Colon (tissue), 2 donors: ENCODE measurements at regions not wholly inside any gene's neighbourhood (a gene's known extent, or its start where the extent isn't known, plus 50 kb on each side); places are given as distances from the start of the nearest gene placed in this dataset.

Experiments
- FAIRE-seq: peaks from 2 replicates; lab custom pipeline; 2012; peaks lifted over from hg19 to GRCh38; lab: Jason Lieb, UNC
- donor health status: control.
- donor health status: control.

GRCh38 chr2:4862031-4862430 is 830.2 kb upstream of the SOX11 start:
- no peak for FAIRE-seq

GRCh38 chr2:4866198-4866597 is 826.0 kb upstream of the SOX11 start:
- no peak for FAIRE-seq

GRCh38 chr2:4868466-4868865 is 823.7 kb upstream of the SOX11 start:
- no peak for FAIRE-seq

- FAIRE-seq = no peak
Measured at GRCh38 chr2:4869154-4869553, 823.0 kb upstream of the SOX11 start.

- FAIRE-seq = no peak
Measured at GRCh38 chr2:4873364-4873763, 818.8 kb upstream of the SOX11 start.

GRCh38 chr2:4873876-4874593 is 818.1 kb upstream of the SOX11 start:
- FAIRE-seq = no peak

GRCh38 chr2:4882421-4882820 is 809.8 kb upstream of the SOX11 start:
- no peak for FAIRE-seq

- no peak for FAIRE-seq
Measured at GRCh38 chr2:4882941-4883340, 809.2 kb upstream of the SOX11 start.

GRCh38 chr2:4883375-4883774 is 808.8 kb upstream of the SOX11 start:
- no peak for FAIRE-seq

- no peak for FAIRE-seq
Measured at GRCh38 chr2:4884117-4884571, 808.0 kb upstream of the SOX11 start.

GRCh38 chr2:4891394-4891793 is 800.8 kb upstream of the SOX11 start:
- no peak for FAIRE-seq

- no peak for FAIRE-seq
Measured at GRCh38 chr2:4895371-4895770, 796.8 kb upstream of the SOX11 start.

- no peak for FAIRE-seq
Measured at GRCh38 chr2:4898706-4899105, 793.5 kb upstream of the SOX11 start.

- FAIRE-seq = no peak
Measured at GRCh38 chr2:4900242-4900641, 791.9 kb upstream of the SOX11 start.

GRCh38 chr2:4900861-4901770 is 791.1 kb upstream of the SOX11 start:
- no peak for FAIRE-seq

GRCh38 chr2:4903656-4904348 is 788.4 kb upstream of the SOX11 start:
- FAIRE-seq = no peak

GRCh38 chr2:4908461-4908860 is 783.7 kb upstream of the SOX11 start:
- no peak for FAIRE-seq

- no peak for FAIRE-seq
Measured at GRCh38 chr2:4909346-4910009, 782.7 kb upstream of the SOX11 start.

- FAIRE-seq = no peak
Measured at GRCh38 chr2:4914036-4914435, 778.1 kb upstream of the SOX11 start.

- no peak for FAIRE-seq
Measured at GRCh38 chr2:4914551-4914950, 777.6 kb upstream of the SOX11 start.

GRCh38 chr2:4915357-4915756 is 776.8 kb upstream of the SOX11 start:
- no peak for FAIRE-seq

- FAIRE-seq = no peak
Measured at GRCh38 chr2:4916094-4916493, 776.1 kb upstream of the SOX11 start.
